Dermis microvascular lymphatic vessel endothelial cell (primary cell): ENCODE measurements at regions not wholly inside any gene's neighbourhood (a gene's known extent, or its start where the extent isn't known, plus 50 kb on each side); places are given as distances from the start of the nearest gene placed in this dataset.

Experiments
- DNase-seq, 2 donors: peaks; one replicate each; pipeline versions ENCODE4 v3.0.0 to v3.0.0-alpha.2; 2010; ENCODE audit warnings: low read depth in 2 of 2

GRCh38 chr4:178553201-178553600 is 1111.0 kb upstream of the AGA start:
- no peak for DNase-seq

GRCh38 chr4:178554352-178554751 is 1112.1 kb upstream of the AGA start:
- DNase-seq, result no peak

- no peak for DNase-seq
These were observed 1114.6 kb upstream of the AGA start for GRCh38 chr4:178556796-178557195.

- no peak for DNase-seq
These were observed 1135.7 kb upstream of the AGA start for GRCh38 chr4:178577933-178578332.

- no peak for DNase-seq
These were observed 1153.4 kb upstream of the AGA start for GRCh38 chr4:178595500-178596138.

GRCh38 chr4:178598672-178599071 is 1156.4 kb upstream of the AGA start:
- DNase-seq, result no peak

GRCh38 chr4:178599521-178599920 is 1157.3 kb upstream of the AGA start:
- no peak for DNase-seq

GRCh38 chr4:178602833-178603232 is 1160.6 kb upstream of the AGA start:
- no peak for DNase-seq

- DNase-seq, result no peak
These were observed 1168.8 kb upstream of the AGA start for GRCh38 chr4:178611062-178611461.

GRCh38 chr4:178612733-178613132 is 1170.5 kb upstream of the AGA start:
- no peak for DNase-seq

GRCh38 chr4:178632415-178632814 is 1190.2 kb upstream of the AGA start:
- DNase-seq, result no peak

- no peak for DNase-seq
These were observed 1191.0 kb upstream of the AGA start for GRCh38 chr4:178633263-178633662.

- DNase-seq, result no peak
These were observed 1222.4 kb upstream of the AGA start for GRCh38 chr4:178664621-178665020.

- DNase-seq, result no peak
These were observed 1223.7 kb upstream of the AGA start for GRCh38 chr4:178665916-178666315.

- DNase-seq, result no peak
These were observed 1229.5 kb upstream of the AGA start for GRCh38 chr4:178671766-178672165.

- DNase-seq, result no peak
These were observed 1230.3 kb upstream of the AGA start for GRCh38 chr4:178672512-178672911.

GRCh38 chr4:178681871-178682270 is 1239.6 kb upstream of the AGA start:
- DNase-seq, result no peak

GRCh38 chr4:178689926-178690325 is 1247.7 kb upstream of the AGA start:
- DNase-seq, result no peak

- no peak for DNase-seq
These were observed 1251.6 kb upstream of the AGA start for GRCh38 chr4:178693816-178694215.

GRCh38 chr4:178696515-178696914 is 1254.3 kb upstream of the AGA start:
- no peak for DNase-seq

GRCh38 chr4:178712486-178712885 is 1270.2 kb upstream of the AGA start:
- DNase-seq, result no peak

- no peak for DNase-seq
These were observed 1295.8 kb upstream of the AGA start for GRCh38 chr4:178738026-178738425.

GRCh38 chr4:178745203-178745602 is 1303.0 kb upstream of the AGA start:
- DNase-seq, result no peak

- no peak for DNase-seq
These were observed 1310.8 kb upstream of the AGA start for GRCh38 chr4:178752954-178753525.
